Central memory CD8-positive, alpha-beta T cell (primary cell): ENCODE measurements at regions not wholly inside any gene's neighbourhood (a gene's known extent, or its start where the extent isn't known, plus 50 kb on each side); places are given as distances from the start of the nearest gene placed in this dataset.

Experiments used
- ATAC-seq: fragments of 150-1000 bp; cut with Tn5 transposase; replicated peaks from 2 replicates; pipeline ENCODE4 v1.10.0; 2022; ENCODE audit warnings: mild to moderate bottlenecking, moderate FRiP score, moderate number of reproducible peaks; ENCODE audit not compliant: poor library complexity, severe bottlenecking; ENCODE audit errors: extremely low read depth
- DNase-seq, 2 donors: peaks; one replicate each; pipeline ENCODE4 v3.0.0; 2021; ENCODE audit warnings: low spot score in 2 of 2
- H3K27ac Mint-ChIP-seq: one replicate; pipeline ENCODE4 v1.8.0; 2022; ENCODE audit warnings: low read depth, mild to moderate bottlenecking, moderate library complexity, mixed read lengths
- H3K27me3 Mint-ChIP-seq: one replicate; pipeline ENCODE4 v1.8.0; 2022; ENCODE audit warnings: mixed read lengths
- H3K36me3 Mint-ChIP-seq: one replicate; pipeline ENCODE4 v1.8.0; 2022; ENCODE audit warnings: mild to moderate bottlenecking, moderate library complexity, mixed read lengths; ENCODE audit not compliant: insufficient read depth
- H3K4me1 Mint-ChIP-seq: one replicate; pipeline ENCODE4 v1.8.0; 2022; ENCODE audit warnings: mixed read lengths
- H3K4me3 Mint-ChIP-seq: one replicate; pipeline ENCODE4 v1.8.0; 2022; ENCODE audit warnings: mild to moderate bottlenecking, moderate library complexity, mixed read lengths
- H3K9me3 Mint-ChIP-seq: one replicate; pipeline ENCODE4 v1.8.0; 2022; ENCODE audit warnings: mixed read lengths

DNA sequence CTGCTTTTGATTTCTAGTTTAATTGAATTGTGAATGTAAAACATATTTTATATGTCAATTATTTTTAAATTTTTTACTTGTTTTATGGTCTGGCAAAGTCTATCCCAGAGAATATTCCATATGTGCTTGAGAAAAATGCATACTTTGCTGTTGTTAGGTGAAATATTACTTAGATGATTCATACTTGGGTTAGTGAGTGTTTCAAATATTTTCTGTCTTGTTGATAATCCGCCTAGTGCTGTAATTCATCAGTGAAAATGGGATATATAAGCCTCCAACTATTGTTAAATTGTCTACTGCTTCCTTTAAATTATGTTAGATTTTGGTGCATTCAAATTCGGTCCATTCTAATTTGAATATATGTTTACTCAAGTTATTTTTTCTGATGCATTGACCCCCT is 395.5 kb downstream of the LRFN5 start:
- Mint-ChIP-seq H3K36me3 (no peaks in the 10 kb centered on the region), H3K4me3 (no peak overlapping the region), H3K27me3 (no peaks in the 10 kb centered on the region), H3K4me1 (no peaks in the 10 kb centered on the region), H3K9me3 (peaks cover 4% of the 10 kb centered on the region), H3K27ac (no peak overlapping the region)
- ATAC-seq: no peak
- no peak for DNase-seq

DNA sequence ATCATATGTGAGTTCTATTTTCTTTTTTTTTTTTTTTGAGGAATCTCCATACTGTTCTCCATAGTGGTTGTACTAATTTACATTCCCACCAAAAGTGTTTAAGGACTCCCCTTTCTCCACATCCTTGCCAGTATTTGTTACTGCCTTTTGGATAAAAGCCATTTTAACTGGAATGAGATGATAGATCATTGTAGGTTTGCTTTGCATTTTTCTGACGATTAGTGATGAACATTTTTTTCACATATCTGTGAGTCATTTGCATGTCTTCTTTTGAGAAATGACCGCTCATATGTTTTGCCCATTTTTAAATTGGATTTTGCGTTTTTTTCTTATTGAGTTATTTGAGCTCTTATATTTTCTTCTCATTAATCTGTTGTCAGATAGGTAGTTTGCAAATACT is 394.8 kb downstream of the LRFN5 start:
- DNase-seq: no peak
- no peak overlapping the region for H3K27ac Mint-ChIP-seq
- no peaks in the 10 kb centered on the region for H3K27me3 Mint-ChIP-seq
- H3K36me3 Mint-ChIP-seq: no peaks in the 10 kb centered on the region
- no peak for ATAC-seq
- H3K4me3 Mint-ChIP-seq: no peak overlapping the region
- no peaks in the 10 kb centered on the region for H3K4me1 Mint-ChIP-seq
- H3K9me3 Mint-ChIP-seq: peaks cover 4% of the 10 kb centered on the region

DNA sequence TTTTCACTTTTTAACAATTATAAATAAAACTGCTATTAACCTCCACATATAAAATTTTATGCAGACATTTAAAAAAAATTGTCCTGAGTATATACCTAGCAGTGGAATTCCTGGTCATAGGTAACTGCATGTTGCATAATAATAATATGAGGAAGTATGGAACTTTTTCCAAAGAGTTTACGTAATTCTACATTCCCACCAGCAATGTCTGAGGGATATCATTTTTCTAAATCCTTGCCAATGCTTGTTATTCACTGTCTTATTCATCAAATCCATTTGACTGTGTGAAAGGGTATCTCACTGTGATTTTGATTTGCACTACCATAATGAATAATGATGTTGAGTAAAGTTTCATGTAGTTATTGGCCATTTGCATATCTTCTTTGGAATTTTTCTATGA is 393.8 kb downstream of the LRFN5 start:
- Mint-ChIP-seq H3K36me3 (no peaks in the 10 kb centered on the region), H3K27me3 (no peaks in the 10 kb centered on the region), H3K4me3 (no peak overlapping the region), H3K4me1 (no peaks in the 10 kb centered on the region), H3K27ac (no peak overlapping the region), H3K9me3 (peaks cover 4% of the 10 kb centered on the region)
- DNase-seq: no peak
- no peak for ATAC-seq

DNA sequence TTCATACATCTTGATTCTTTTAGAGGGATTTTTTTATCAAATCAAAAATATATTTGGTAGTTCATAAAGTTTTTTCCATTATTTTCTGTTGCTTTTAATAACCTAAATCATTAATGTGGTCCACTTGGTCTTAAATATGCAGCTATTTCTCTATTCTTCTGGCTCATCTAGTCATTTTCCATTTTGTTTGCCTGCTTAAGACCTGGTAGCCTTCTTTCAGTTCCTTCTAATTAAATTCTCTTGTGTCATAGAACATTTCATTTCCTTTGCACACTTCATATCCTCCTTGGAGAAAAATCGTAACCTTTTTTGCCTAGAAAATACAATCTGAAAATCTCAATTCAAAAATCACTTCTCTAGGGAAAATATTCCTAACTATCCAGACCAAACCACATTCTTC is 387.0 kb downstream of the LRFN5 start:
- no peaks in the 10 kb centered on the region for H3K27me3 Mint-ChIP-seq
- H3K27ac Mint-ChIP-seq: no peak overlapping the region
- ATAC-seq: no peak
- no peak for DNase-seq
- no peaks in the 10 kb centered on the region for H3K36me3 Mint-ChIP-seq
- peaks cover 5% of the 10 kb centered on the region for H3K9me3 Mint-ChIP-seq
- no peaks in the 10 kb centered on the region for H3K4me1 Mint-ChIP-seq
- no peak overlapping the region for H3K4me3 Mint-ChIP-seq

DNA sequence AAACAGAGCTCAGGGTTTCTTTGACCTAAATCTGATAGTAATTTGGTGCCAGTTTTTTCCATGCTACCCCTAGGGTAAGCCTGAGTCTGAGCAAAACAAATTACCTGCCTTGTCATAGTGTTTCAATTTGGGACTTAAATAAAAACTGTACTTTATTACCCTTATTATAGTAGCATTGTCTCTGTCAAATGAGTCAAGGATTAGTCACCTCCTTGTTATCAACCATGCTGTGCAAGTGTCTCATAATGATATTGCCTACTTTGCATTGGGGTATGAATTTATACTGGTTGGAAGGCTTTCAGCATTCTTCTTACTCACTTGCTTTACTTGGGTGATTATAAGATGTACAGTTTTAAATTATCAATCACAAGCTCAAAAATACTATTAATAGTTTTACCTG is 380.0 kb downstream of the LRFN5 start:
- Mint-ChIP-seq H3K36me3 (no peaks in the 10 kb centered on the region), H3K4me1 (no peaks in the 10 kb centered on the region), H3K27me3 (no peaks in the 10 kb centered on the region), H3K9me3 (peaks cover 18% of the 10 kb centered on the region), H3K27ac (no peak overlapping the region), H3K4me3 (no peak overlapping the region)
- DNase-seq: no peak
- ATAC-seq: no peak

DNA sequence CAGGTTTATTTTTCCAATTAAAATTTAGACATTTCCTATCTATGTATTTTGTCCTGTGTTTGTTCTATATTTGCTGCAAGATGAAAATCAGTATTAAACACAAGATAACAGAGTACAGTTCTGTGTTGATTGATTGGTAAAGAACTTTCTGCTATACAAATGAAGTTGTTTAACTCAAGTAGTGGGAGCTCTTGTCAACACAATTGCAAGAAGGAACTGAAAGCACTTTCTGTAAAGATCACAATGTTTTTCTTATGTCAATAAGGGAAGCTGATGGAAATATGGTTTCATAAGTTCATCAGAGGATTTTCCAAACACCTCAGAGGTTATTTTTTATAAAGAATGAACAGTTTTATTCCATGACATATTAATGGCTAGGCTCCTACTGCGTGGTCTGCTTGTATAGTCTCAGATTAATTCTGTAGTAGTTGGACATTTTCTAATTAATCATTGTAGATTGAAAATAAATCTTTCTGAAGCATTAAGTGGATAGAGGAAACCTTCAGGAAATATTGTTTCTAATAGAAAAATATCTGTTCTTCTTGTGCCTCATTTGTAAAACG is 379.5 kb downstream of the LRFN5 start:
- no peak overlapping the region for H3K4me3 Mint-ChIP-seq
- H3K27me3 Mint-ChIP-seq: no peaks in the 10 kb centered on the region
- no peaks in the 10 kb centered on the region for H3K36me3 Mint-ChIP-seq
- no peak for DNase-seq
- ATAC-seq: no peak
- no peak overlapping the region for H3K27ac Mint-ChIP-seq
- H3K4me1 Mint-ChIP-seq: no peaks in the 10 kb centered on the region
- H3K9me3 Mint-ChIP-seq: peaks cover 23% of the 10 kb centered on the region

DNA sequence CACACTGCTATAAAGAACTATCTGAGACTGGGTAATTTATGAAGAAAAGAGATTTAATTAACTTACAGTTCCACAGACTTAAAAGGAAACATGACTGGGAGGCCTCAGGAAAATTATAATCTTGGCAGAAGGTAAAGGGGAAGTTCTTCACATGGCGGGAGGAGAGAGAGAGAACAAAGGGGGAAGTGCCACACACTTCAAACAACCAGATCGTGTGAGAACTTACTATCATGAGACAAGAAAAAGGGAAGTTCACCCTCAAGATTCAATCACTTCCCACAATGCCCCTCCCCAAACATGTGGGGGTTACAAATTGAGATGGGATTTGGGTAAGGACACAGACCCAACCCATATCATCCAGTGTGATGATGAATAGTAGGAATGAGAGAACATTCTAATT is 366.5 kb downstream of the LRFN5 start:
- Mint-ChIP-seq H3K36me3 (no peaks in the 10 kb centered on the region), H3K4me1 (no peaks in the 10 kb centered on the region), H3K4me3 (no peak overlapping the region), H3K9me3 (peaks cover 18% of the 10 kb centered on the region), H3K27ac (no peak overlapping the region), H3K27me3 (no peaks in the 10 kb centered on the region)
- ATAC-seq (no peak), DNase-seq (no peak)

DNA sequence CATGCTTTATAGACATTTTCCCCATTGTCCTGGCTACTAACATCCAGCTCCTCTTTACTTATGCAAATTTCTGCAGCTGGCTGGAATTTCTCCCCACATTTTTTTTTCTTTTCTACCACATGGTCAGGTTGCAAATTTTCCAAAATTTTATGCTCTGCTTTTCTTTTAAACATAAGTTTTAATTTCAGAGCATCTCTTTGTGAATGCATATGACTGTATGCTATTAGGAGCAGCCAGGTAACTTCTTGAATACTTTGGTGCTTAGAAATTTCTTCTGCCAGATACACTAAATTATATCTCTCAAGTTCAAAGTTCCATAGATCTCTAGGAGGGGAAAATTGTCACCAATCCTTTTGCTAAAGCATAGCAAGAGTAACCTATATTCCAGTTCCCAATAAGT is 365.9 kb downstream of the LRFN5 start:
- Mint-ChIP-seq H3K4me1 (no peaks in the 10 kb centered on the region), H3K9me3 (peaks cover 19% of the 10 kb centered on the region), H3K36me3 (no peaks in the 10 kb centered on the region), H3K27ac (no peak overlapping the region), H3K27me3 (no peaks in the 10 kb centered on the region), H3K4me3 (no peak overlapping the region)
- no peak for DNase-seq
- no peak for ATAC-seq

DNA sequence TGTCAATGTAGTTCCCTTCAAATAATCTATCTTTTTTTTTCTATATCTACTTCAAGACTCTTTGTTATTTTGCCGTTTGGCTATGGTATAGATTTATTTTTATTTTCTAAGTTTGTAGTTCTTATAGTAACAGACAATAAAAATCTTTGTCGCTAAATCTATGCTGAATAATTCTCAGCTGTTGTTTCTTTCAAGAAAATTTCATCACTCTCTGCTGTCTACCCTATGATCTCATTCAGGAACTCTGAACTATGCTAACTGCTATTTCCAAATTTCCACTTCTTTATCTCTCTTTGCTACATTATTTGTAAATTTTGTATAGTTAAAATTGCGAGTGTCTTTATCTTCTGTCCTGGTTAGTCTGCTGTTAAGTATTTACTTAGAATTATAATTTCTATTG is 353.6 kb downstream of the LRFN5 start:
- peaks cover under 1% of the 10 kb centered on the region for H3K36me3 Mint-ChIP-seq
- H3K4me1 Mint-ChIP-seq: no peaks in the 10 kb centered on the region
- H3K9me3 Mint-ChIP-seq: peaks cover 9% of the 10 kb centered on the region
- DNase-seq (no peak), ATAC-seq (no peak)
- H3K27me3 Mint-ChIP-seq: no peaks in the 10 kb centered on the region
- H3K4me3 Mint-ChIP-seq: no peak overlapping the region
- no peak overlapping the region for H3K27ac Mint-ChIP-seq

DNA sequence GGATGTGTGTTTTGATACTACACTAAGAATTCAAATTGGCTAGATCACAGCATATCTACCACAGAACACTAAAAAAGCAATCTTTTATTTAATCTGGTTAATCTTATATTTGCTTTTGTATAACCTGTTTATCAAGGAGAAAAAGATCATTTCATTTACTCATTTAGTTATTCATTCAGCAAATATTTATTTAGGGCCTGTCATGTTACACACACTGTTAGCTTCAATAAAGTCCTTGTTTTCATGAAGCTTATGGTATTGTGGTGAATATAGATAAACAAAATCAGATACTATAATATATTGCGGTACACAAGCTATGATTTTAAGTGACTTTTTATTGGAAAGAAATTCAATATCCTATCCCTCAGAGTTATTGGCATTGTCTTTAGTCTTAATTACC is 350.8 kb downstream of the LRFN5 start:
- no peaks in the 10 kb centered on the region for H3K27me3 Mint-ChIP-seq
- DNase-seq: no peak

More for the DNA sequence above, 350.8 kb downstream of the LRFN5 start:
- no peak for ATAC-seq
- H3K36me3 Mint-ChIP-seq: peaks cover 4% of the 10 kb centered on the region
- H3K9me3 Mint-ChIP-seq: no peaks in the 10 kb centered on the region
- no peaks in the 10 kb centered on the region for H3K4me1 Mint-ChIP-seq
- H3K4me3 Mint-ChIP-seq: no peak overlapping the region
- no peak overlapping the region for H3K27ac Mint-ChIP-seq
